GM23248 (cell line): ENCODE measurements at regions not wholly inside any gene's neighbourhood (a gene's known extent, or its start where the extent isn't known, plus 50 kb on each side); places are given as distances from the start of the nearest gene placed in this dataset.

ENCODE experiments used
- EZH2 ChIP-seq: fragments of 200-600 bp; sonication (generic); IDR thresholded peaks from 2 replicates; pipeline ENCODE4 v1.6.1; 2018; ENCODE audit warnings: antibody characterized with exemption, mild to moderate bottlenecking; ENCODE audit not compliant: insufficient read depth, poor library complexity, severe bottlenecking
- EZH2phosphoT487 ChIP-seq: fragments of 200-600 bp; sonication (generic); IDR thresholded peaks from 2 replicates; pipeline ENCODE4 v1.6.1; 2018; ENCODE audit warnings: antibody characterized with exemption, moderate library complexity, mild to moderate bottlenecking, low read depth; ENCODE audit not compliant: insufficient read depth

GRCh38 chr1:4022715-4023114 lies 122.6 kb upstream of the C1orf174 start:
- TF ChIP-seq EZH2phosphoT487 (no peak), EZH2 (no peak)
